Prostate gland (tissue), 2 donors: ENCODE measurements at regions not wholly inside any gene's neighbourhood (a gene's known extent, or its start where the extent isn't known, plus 50 kb on each side); places are given as distances from the start of the nearest gene placed in this dataset.

ENCODE experiments used
- POLR2A ChIP-seq: fragments of 450-650 bp; IDR thresholded peaks from one replicate; pipeline ENCODE4 v1.6.1; 2016; ENCODE audit warnings: antibody characterized with exemption, mild to moderate bottlenecking
- TF ChIP-seq, protein P1 (sequence below), 4 experiments: fragments of 200-600 bp in 2 of 4; fragments of 450-650 bp in 2 of 4; sonication (generic) in 2 of 4; IDR thresholded peaks; 1 replicate in 3 of 4; 2 replicates in 1 of 4; pipeline ENCODE4 v1.5.1; 2016 to 2019; ENCODE audit warnings: antibody characterized with exemption in 4 of 4, mild to moderate bottlenecking in 2 of 4, moderate library complexity in 2 of 4

DNA sequence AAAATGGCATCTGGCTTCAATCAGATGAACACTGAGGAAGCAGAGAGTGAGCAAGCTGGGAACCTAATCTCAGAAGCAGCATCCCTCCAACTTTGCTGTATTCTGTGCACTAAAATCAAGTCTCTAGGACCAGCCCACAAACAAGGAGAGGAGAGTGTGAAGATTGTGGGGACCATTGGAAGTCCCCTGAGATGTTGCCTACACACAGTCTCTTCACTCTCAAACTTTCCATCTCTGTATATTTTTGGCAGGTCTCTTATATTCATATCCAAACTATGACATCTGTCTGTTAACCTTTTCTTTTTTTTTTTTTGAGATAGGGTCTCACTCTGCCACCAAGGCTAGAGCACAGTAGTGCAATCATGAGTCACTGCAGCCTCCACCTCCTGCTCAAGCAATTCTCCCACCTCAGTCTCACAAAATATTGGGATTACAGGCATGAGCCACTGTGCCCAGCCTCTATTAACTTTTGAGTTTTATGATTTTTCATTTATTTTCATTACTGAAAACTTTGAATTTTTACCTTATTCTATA is 1096.4 kb downstream of the TBC1D22A start:
- no peak for TF ChIP-seq POLR2A
- TF ChIP-seq, protein P1, sequence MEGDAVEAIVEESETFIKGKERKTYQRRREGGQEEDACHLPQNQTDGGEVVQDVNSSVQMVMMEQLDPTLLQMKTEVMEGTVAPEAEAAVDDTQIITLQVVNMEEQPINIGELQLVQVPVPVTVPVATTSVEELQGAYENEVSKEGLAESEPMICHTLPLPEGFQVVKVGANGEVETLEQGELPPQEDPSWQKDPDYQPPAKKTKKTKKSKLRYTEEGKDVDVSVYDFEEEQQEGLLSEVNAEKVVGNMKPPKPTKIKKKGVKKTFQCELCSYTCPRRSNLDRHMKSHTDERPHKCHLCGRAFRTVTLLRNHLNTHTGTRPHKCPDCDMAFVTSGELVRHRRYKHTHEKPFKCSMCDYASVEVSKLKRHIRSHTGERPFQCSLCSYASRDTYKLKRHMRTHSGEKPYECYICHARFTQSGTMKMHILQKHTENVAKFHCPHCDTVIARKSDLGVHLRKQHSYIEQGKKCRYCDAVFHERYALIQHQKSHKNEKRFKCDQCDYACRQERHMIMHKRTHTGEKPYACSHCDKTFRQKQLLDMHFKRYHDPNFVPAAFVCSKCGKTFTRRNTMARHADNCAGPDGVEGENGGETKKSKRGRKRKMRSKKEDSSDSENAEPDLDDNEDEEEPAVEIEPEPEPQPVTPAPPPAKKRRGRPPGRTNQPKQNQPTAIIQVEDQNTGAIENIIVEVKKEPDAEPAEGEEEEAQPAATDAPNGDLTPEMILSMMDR (IDR thresholded peaks at IDR 0.05): no peak
